ENCODE measurements at regions not wholly inside any gene's neighbourhood (a gene's known extent, or its start where the extent isn't known, plus 50 kb on each side); places are given as distances from the start of the nearest gene placed in this dataset.

- TF ChIP-seq TCF7L2 (IDR thresholded peaks at IDR 0.05; ENCODE audit: borderline replicate concordance, extremely low read depth, insufficient read depth, insufficient read length) (no peak), SP1 (IDR thresholded peaks at IDR 0.05; ENCODE audit: low read depth) (no peak), EZH2phosphoT487 (IDR thresholded peaks at IDR 0.05; ENCODE audit: borderline replicate concordance) (no peak), CTCF (IDR thresholded peaks at IDR 0.05 in 2 of 3, conservative IDR thresholded peaks at IDR 0.05 in 1 of 3; ENCODE audit: borderline replicate concordance in 1 of 3, insufficient read depth in 1 of 3, low read depth in 2 of 3, low read length in 2 of 3) (no peak), YY1 (IDR thresholded peaks at IDR 0.05; ENCODE audit: extremely low read depth, insufficient replicate concordance, low read depth, low read length) (no peak), ELF1 (IDR thresholded peaks at IDR 0.05; ENCODE audit: borderline replicate concordance, low read depth) (no peak), CEBPB (IDR thresholded peaks at IDR 0.05; ENCODE audit: low read depth) (no peak)
Observed at GRCh38 chr10:52477305-52477704, 163.2 kb downstream of the DKK1 start (continued).

DNA sequence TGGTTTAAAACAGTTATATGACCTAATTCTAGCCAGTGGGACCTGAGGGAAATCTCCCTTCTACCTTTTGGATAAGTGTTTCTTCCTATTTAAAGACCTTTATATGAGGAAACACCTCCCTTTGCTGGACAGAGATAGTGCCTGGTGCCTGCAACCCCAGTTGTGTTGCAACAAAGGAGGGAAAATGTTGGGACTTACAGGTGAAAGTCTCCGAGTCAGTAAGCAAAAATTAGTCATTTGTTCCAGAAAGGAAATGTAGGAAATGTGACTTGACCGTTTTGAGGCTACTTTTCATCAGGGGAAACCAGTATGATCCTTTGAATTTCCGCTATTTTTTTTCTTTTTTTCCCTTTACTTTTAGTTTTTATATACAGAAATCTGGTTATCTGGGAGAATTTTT, 165.5 kb downstream of the DKK1 start:
- ChIA-PET RAD21 (ENCODE audit: low non-redundant PET in 1 of 2, low total read pairs in 2 of 2, uncharacterized antibody in 2 of 2, unreplicated experiment in 2 of 2) (no interaction called here), CTCF (no interaction called here), POLR2A (no interaction called here)
- TF ChIP-seq, protein P1, sequence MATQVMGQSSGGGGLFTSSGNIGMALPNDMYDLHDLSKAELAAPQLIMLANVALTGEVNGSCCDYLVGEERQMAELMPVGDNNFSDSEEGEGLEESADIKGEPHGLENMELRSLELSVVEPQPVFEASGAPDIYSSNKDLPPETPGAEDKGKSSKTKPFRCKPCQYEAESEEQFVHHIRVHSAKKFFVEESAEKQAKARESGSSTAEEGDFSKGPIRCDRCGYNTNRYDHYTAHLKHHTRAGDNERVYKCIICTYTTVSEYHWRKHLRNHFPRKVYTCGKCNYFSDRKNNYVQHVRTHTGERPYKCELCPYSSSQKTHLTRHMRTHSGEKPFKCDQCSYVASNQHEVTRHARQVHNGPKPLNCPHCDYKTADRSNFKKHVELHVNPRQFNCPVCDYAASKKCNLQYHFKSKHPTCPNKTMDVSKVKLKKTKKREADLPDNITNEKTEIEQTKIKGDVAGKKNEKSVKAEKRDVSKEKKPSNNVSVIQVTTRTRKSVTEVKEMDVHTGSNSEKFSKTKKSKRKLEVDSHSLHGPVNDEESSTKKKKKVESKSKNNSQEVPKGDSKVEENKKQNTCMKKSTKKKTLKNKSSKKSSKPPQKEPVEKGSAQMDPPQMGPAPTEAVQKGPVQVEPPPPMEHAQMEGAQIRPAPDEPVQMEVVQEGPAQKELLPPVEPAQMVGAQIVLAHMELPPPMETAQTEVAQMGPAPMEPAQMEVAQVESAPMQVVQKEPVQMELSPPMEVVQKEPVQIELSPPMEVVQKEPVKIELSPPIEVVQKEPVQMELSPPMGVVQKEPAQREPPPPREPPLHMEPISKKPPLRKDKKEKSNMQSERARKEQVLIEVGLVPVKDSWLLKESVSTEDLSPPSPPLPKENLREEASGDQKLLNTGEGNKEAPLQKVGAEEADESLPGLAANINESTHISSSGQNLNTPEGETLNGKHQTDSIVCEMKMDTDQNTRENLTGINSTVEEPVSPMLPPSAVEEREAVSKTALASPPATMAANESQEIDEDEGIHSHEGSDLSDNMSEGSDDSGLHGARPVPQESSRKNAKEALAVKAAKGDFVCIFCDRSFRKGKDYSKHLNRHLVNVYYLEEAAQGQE (IDR thresholded peaks at IDR 0.05; ENCODE audit: low read depth), result no peak
- TF ChIP-seq CTCF (IDR thresholded peaks at IDR 0.05 in 2 of 3, conservative IDR thresholded peaks at IDR 0.05 in 1 of 3; ENCODE audit: borderline replicate concordance in 1 of 3, insufficient read depth in 1 of 3, low read depth in 2 of 3, low read length in 2 of 3) (no peak), JUND (IDR thresholded peaks at IDR 0.05) (no peak), ZNF274 (IDR thresholded peaks at IDR 0.05; ENCODE audit: low read depth, low read length) (no peak), FOSL1 (IDR thresholded peaks at IDR 0.05; ENCODE audit: low read depth) (no peak), RAD21 (IDR thresholded peaks at IDR 0.05; ENCODE audit: low read depth) (no peak)
- no peak for ATAC-seq
- DNase-seq (ENCODE audit: low read depth, low spot score), result no peak
- H3K9ac ChIP-seq (ENCODE audit: low read length), result no peak overlapping the region
- H3K27ac ChIP-seq (ENCODE audit: low read depth, low read length), result no peak overlapping the region
- H3K9me2 ChIP-seq (ENCODE audit: insufficient read depth), result no peaks in the 10 kb centered on the region
- H3K4me2 ChIP-seq (ENCODE audit: low read length), result no peak overlapping the region
- no TSS peak for BruUV-seq (replicated peaks)
- H3K4me3 ChIP-seq (replicated peaks in 1 of 2; ENCODE audit: low read depth in 1 of 2, low read length in 2 of 2), result no peak overlapping the region
- H3K4me1 ChIP-seq (ENCODE audit: control insufficient read depth in 1 of 2, insufficient read depth in 2 of 2, low read length in 2 of 2), result no peaks in the 10 kb centered on the region; a peak in 1 of 4 replicates
- H2AFZ ChIP-seq (ENCODE audit: low read depth, low read length, poor library complexity, severe bottlenecking), result no peak overlapping the region
- no peaks in the 10 kb centered on the region for H3K79me2 ChIP-seq (ENCODE audit: insufficient read depth, low read length)
- intact Hi-C loops (cut with micrococcal nuclease), result no loop called here
- no peaks in the 10 kb centered on the region for H4K20me1 ChIP-seq (ENCODE audit: insufficient read depth)
- H3K27me3 ChIP-seq (ENCODE audit: insufficient read depth, low read length), result no peaks in the 10 kb centered on the region
- no peaks in the 10 kb centered on the region for H3K9me3 ChIP-seq (ENCODE audit: control insufficient read depth in 1 of 2, insufficient read depth in 1 of 2, low read depth in 1 of 2, low read length in 2 of 2)
- no peaks in the 10 kb centered on the region for H3K36me3 ChIP-seq (ENCODE audit: control insufficient read depth in 1 of 2, insufficient read depth in 2 of 2, low read length in 2 of 2)

All from HCT116 (cell line).